Endodermal cell (in vitro differentiated cells): ENCODE measurements at regions not wholly inside any gene's neighbourhood (a gene's known extent, or its start where the extent isn't known, plus 50 kb on each side); places are given as distances from the start of the nearest gene placed in this dataset.

Experiments
- DNase-seq: peaks from one replicate; pipeline ENCODE4 v3.0.0-alpha.2; 2017
- H3K27ac ChIP-seq: 2 replicates; pipeline ENCODE4 v1.5.1; 2013; ENCODE audit warnings: mild to moderate bottlenecking, low read depth, low read length, moderate library complexity
- H3K27me3 ChIP-seq: 2 replicates; pipeline ENCODE4 v1.6.1; 2013; ENCODE audit warnings: mild to moderate bottlenecking, low read length, moderate library complexity; ENCODE audit not compliant: insufficient read depth, control insufficient read depth, poor library complexity, severe bottlenecking
- H3K36me3 ChIP-seq: 2 replicates; pipeline ENCODE4 v1.7.0; 2013; ENCODE audit warnings: mild to moderate bottlenecking, low read length, moderate library complexity; ENCODE audit not compliant: control insufficient read depth, insufficient read depth
- H3K4me1 ChIP-seq: one replicate; pipeline ENCODE4 v1.7.0; 2013; ENCODE audit warnings: low read length; ENCODE audit not compliant: control insufficient read depth, insufficient read depth
- H3K4me3 ChIP-seq: 2 replicates; pipeline ENCODE4 v1.5.1; 2013; ENCODE audit warnings: mild to moderate bottlenecking, low read length, moderate library complexity
- H3K9ac ChIP-seq: 2 replicates; pipeline ENCODE4 v1.6.1; 2013; ENCODE audit warnings: mild to moderate bottlenecking, low read length, moderate library complexity; ENCODE audit not compliant: poor library complexity, severe bottlenecking; ENCODE audit errors: extremely low read depth
- H3K9me3 ChIP-seq: 2 replicates; pipeline ENCODE4 v1.6.1; 2013; ENCODE audit warnings: mild to moderate bottlenecking, low read length, moderate library complexity; ENCODE audit not compliant: control insufficient read depth
- H3K27ac Mint-ChIP-seq: 2 replicates; pipeline ENCODE4 v1.8.0; 2020; ENCODE audit warnings: mixed read lengths
- H3K27me3 Mint-ChIP-seq: 2 replicates; pipeline ENCODE4 v1.8.0; 2021; ENCODE audit warnings: mild to moderate bottlenecking, mixed read lengths; ENCODE audit not compliant: insufficient read depth
- H3K36me3 Mint-ChIP-seq: 2 replicates; pipeline ENCODE4 v1.8.0; 2020; ENCODE audit warnings: low read depth, mixed read lengths
- H3K4me1 Mint-ChIP-seq: 2 replicates; pipeline ENCODE4 v1.8.0; 2020; ENCODE audit warnings: mixed read lengths
- H3K4me3 Mint-ChIP-seq: 2 replicates; pipeline ENCODE4 v1.8.0; 2020; ENCODE audit warnings: mild to moderate bottlenecking, moderate library complexity, mixed read lengths
- H3K9me3 Mint-ChIP-seq: 2 replicates; pipeline ENCODE4 v1.8.0; 2020; ENCODE audit warnings: mild to moderate bottlenecking, mixed read lengths
- CTCF ChIP-seq: fragments of 200-600 bp; sonication (generic); conservative IDR thresholded peaks from 2 replicates; pipeline ENCODE4 v1.5.0; 2021; ENCODE audit warnings: antibody characterized with exemption, mild to moderate bottlenecking
- WGBS, 2 experiments: methylation state at CpG; one replicate each; pipeline versions ENCODE4 v1.1.5 to v1.1.7; 2013; ENCODE audit warnings: missing lambda C conversion rate in 2 of 2, mixed read lengths in 1 of 2; ENCODE audit not compliant: insufficient coverage in 1 of 2, insufficient read length in 1 of 2; 5-methylcytosine and 5-hydroxymethylcytosine counted together

- no peaks in the 10 kb centered on the region for H3K36me3 Mint-ChIP-seq
- H3K27ac ChIP-seq = no peak overlapping the region
- H3K27me3 Mint-ChIP-seq = peaks cover 6% of the 10 kb centered on the region
- H3K27ac Mint-ChIP-seq = no peak overlapping the region
- no peaks in the 10 kb centered on the region for H3K27me3 ChIP-seq
- no peaks in the 10 kb centered on the region for H3K9me3 Mint-ChIP-seq
- H3K9ac ChIP-seq = no peak overlapping the region
- no peak for DNase-seq
- H3K4me3 Mint-ChIP-seq = no peak overlapping the region
- no peaks in the 10 kb centered on the region for H3K36me3 ChIP-seq
- no peak overlapping the region for H3K4me3 ChIP-seq
- H3K4me1 Mint-ChIP-seq = no peaks in the 10 kb centered on the region
- 92 to 93% methylated on average over 9 to 12 of the region's 12 CpGs for WGBS, 2 experiments
- H3K4me1 ChIP-seq = no peaks in the 10 kb centered on the region
- no peak for TF ChIP-seq CTCF
- no peaks in the 10 kb centered on the region for H3K9me3 ChIP-seq
Measured at GRCh38 chr19:30083701-30084156, 141.7 kb downstream of the URI1 start.

GRCh38 chr19:30084390-30084819, 142.4 kb downstream of the URI1 start:
- Histone ChIP-seq H3K9me3 (no peaks in the 10 kb centered on the region), H3K4me3 (no peak overlapping the region), H3K27me3 (no peaks in the 10 kb centered on the region), H3K36me3 (no peaks in the 10 kb centered on the region), H3K27ac (no peak overlapping the region), H3K4me1 (no peaks in the 10 kb centered on the region), H3K9ac (no peak overlapping the region)
- WGBS, 2 experiments = 92 to 97% methylated on average over 9 to 12 of the region's 12 CpGs
- no peak overlapping the region for H3K4me3 Mint-ChIP-seq
- H3K36me3 Mint-ChIP-seq = no peaks in the 10 kb centered on the region
- no peak overlapping the region for H3K27ac Mint-ChIP-seq
- H3K9me3 Mint-ChIP-seq = no peaks in the 10 kb centered on the region
- peaks cover 6% of the 10 kb centered on the region for H3K27me3 Mint-ChIP-seq
- no peak for DNase-seq
- TF ChIP-seq CTCF = no peak
- no peaks in the 10 kb centered on the region for H3K4me1 Mint-ChIP-seq

GRCh38 chr19:30085394-30085793, 143.4 kb downstream of the URI1 start:
- Mint-ChIP-seq H3K27ac (no peak overlapping the region), H3K27me3 (peaks cover 3% of the 10 kb centered on the region), H3K4me1 (no peaks in the 10 kb centered on the region), H3K4me3 (no peak overlapping the region), H3K9me3 (no peaks in the 10 kb centered on the region), H3K36me3 (no peaks in the 10 kb centered on the region)
- Histone ChIP-seq H3K36me3 (no peaks in the 10 kb centered on the region), H3K27me3 (no peaks in the 10 kb centered on the region), H3K4me1 (no peaks in the 10 kb centered on the region), H3K27ac (no peak overlapping the region), H3K4me3 (no peak overlapping the region), H3K9me3 (no peaks in the 10 kb centered on the region), H3K9ac (no peak overlapping the region)
- WGBS, 2 experiments = 25 to 65% methylated on average over 1 to 10 of the region's 10 CpGs
- peak; percentile 69 for TF ChIP-seq CTCF
- DNase-seq = peak; percentile 87
